Activated naive CD4-positive, alpha-beta T cell treated with anti-CD3 and anti-CD28 coated beads, Interleukin-2, amount 50 U/mL, for 72 hours (primary cell): ENCODE measurements at regions not wholly inside any gene's neighbourhood (a gene's known extent, or its start where the extent isn't known, plus 50 kb on each side); places are given as distances from the start of the nearest gene placed in this dataset.
A peak's percentile ranks its signal among the peaks of the same experiment; 100 is the strongest.

Experiments
- ATAC-seq, 2 donors: fragments of 150-1000 bp; cut with Tn5 transposase; 2 replicates each; pipeline ENCODE4 v1.10.0; 2021; ENCODE audit warnings: mild to moderate bottlenecking in 2 of 2, moderate library complexity in 2 of 2
- DNase-seq, 2 donors: peaks; one replicate each; pipeline ENCODE4 v3.0.0; 2021 to 2022; ENCODE audit warnings: low spot score in 2 of 2
- H3K27ac Mint-ChIP-seq, 2 donors: one replicate each; pipeline ENCODE4 v1.8.0; 2022; ENCODE audit warnings: mild to moderate bottlenecking in 2 of 2, mixed read lengths in 2 of 2
- H3K36me3 Mint-ChIP-seq, 2 donors: one replicate each; pipeline ENCODE4 v1.8.0; 2022; ENCODE audit warnings: mixed read lengths in 2 of 2
- H3K9me3 Mint-ChIP-seq, 2 donors: one replicate each; pipeline ENCODE4 v1.8.0; 2022; ENCODE audit warnings: mixed read lengths in 2 of 2

GRCh38 chr2:147491506-147491905 lies 353.3 kb upstream of the ACVR2A start:
- DNase-seq (no peak), ATAC-seq (no peak)
- H3K36me3 Mint-ChIP-seq = no peaks in the 10 kb centered on the region
- H3K9me3 Mint-ChIP-seq = peaks cover 0 to 10% of the 10 kb centered on the region in 2 donors
- H3K27ac Mint-ChIP-seq = no peak overlapping the region

- Mint-ChIP-seq H3K27ac (no peak overlapping the region), H3K9me3 (peaks cover 0 to 10% of the 10 kb centered on the region in 2 donors), H3K36me3 (no peaks in the 10 kb centered on the region)
- peak in 1 of 2 donors; percentile 70 for ATAC-seq
- no peak for DNase-seq
Measured at GRCh38 chr2:147490401-147491261, 354.2 kb upstream of the ACVR2A start.

GRCh38 chr2:147488472-147488871 lies 356.4 kb upstream of the ACVR2A start:
- no peak for ATAC-seq
- peaks cover 0 to 6% of the 10 kb centered on the region in 2 donors for H3K9me3 Mint-ChIP-seq
- H3K27ac Mint-ChIP-seq = no peak overlapping the region
- H3K36me3 Mint-ChIP-seq = no peaks in the 10 kb centered on the region
- DNase-seq = no peak

- H3K27ac Mint-ChIP-seq = no peak overlapping the region
- no peak for ATAC-seq
- no peak for DNase-seq
- H3K9me3 Mint-ChIP-seq = peaks cover 0 to 4% of the 10 kb centered on the region in 2 donors
- H3K36me3 Mint-ChIP-seq = no peaks in the 10 kb centered on the region
Measured at GRCh38 chr2:147487978-147488289, 356.9 kb upstream of the ACVR2A start.

GRCh38 chr2:147487286-147487977 lies 357.4 kb upstream of the ACVR2A start:
- no peaks in the 10 kb centered on the region for H3K36me3 Mint-ChIP-seq
- DNase-seq = no peak
- H3K9me3 Mint-ChIP-seq = peaks cover 0 to 4% of the 10 kb centered on the region in 2 donors
- H3K27ac Mint-ChIP-seq = no peak overlapping the region
- ATAC-seq = no peak

GRCh38 chr2:147485210-147485851 lies 359.5 kb upstream of the ACVR2A start:
- no peak overlapping the region for H3K27ac Mint-ChIP-seq
- DNase-seq = no peak
- no peaks in the 10 kb centered on the region for H3K9me3 Mint-ChIP-seq
- no peaks in the 10 kb centered on the region for H3K36me3 Mint-ChIP-seq
- ATAC-seq = no peak

- Mint-ChIP-seq H3K27ac (no peak overlapping the region), H3K36me3 (no peaks in the 10 kb centered on the region), H3K9me3 (no peaks in the 10 kb centered on the region)
- ATAC-seq (no peak), DNase-seq (no peak)
Measured at GRCh38 chr2:147483911-147484310, 360.9 kb upstream of the ACVR2A start.

- Mint-ChIP-seq H3K36me3 (no peaks in the 10 kb centered on the region), H3K9me3 (no peaks in the 10 kb centered on the region), H3K27ac (no peak overlapping the region)
- DNase-seq = no peak
- ATAC-seq = no peak
Measured at GRCh38 chr2:147482916-147483669, 361.7 kb upstream of the ACVR2A start.

- H3K27ac Mint-ChIP-seq = no peak overlapping the region
- DNase-seq (no peak), ATAC-seq (peak in 1 of 2 donors; percentile 34)
- H3K9me3 Mint-ChIP-seq = no peaks in the 10 kb centered on the region
- no peaks in the 10 kb centered on the region for H3K36me3 Mint-ChIP-seq
Measured at GRCh38 chr2:147482111-147482895, 362.5 kb upstream of the ACVR2A start.

GRCh38 chr2:147479358-147479757 lies 365.5 kb upstream of the ACVR2A start:
- no peak for ATAC-seq
- H3K27ac Mint-ChIP-seq = no peak overlapping the region
- H3K9me3 Mint-ChIP-seq = peaks cover 0 to 4% of the 10 kb centered on the region in 2 donors

GRCh38 chr2:147473075-147473474 lies 371.8 kb upstream of the ACVR2A start:
- Mint-ChIP-seq H3K36me3 (no peaks in the 10 kb centered on the region), H3K27ac (no peak overlapping the region), H3K9me3 (peaks cover 3 to 4% of the 10 kb centered on the region in 2 donors)
- ATAC-seq (no peak), DNase-seq (no peak)

More at GRCh38 chr2:147479358-147479757, 365.5 kb upstream of the ACVR2A start:
- no peaks in the 10 kb centered on the region for H3K36me3 Mint-ChIP-seq
- no peak for DNase-seq

GRCh38 chr2:147471126-147471525 lies 373.7 kb upstream of the ACVR2A start:
- no peak overlapping the region for H3K27ac Mint-ChIP-seq
- ATAC-seq (no peak), DNase-seq (no peak)
- H3K9me3 Mint-ChIP-seq = peaks cover 0 to 3% of the 10 kb centered on the region in 2 donors
- H3K36me3 Mint-ChIP-seq = no peaks in the 10 kb centered on the region

- ATAC-seq (no peak), DNase-seq (no peak)
- Mint-ChIP-seq H3K36me3 (no peaks in the 10 kb centered on the region), H3K9me3 (peaks cover 0 to 3% of the 10 kb centered on the region in 2 donors), H3K27ac (peak overlapping the region in 1 of 2 donors; percentile 75)
Measured at GRCh38 chr2:147469471-147469870, 375.4 kb upstream of the ACVR2A start.

GRCh38 chr2:147468963-147469362 lies 375.9 kb upstream of the ACVR2A start:
- ATAC-seq (no peak), DNase-seq (no peak)
- Mint-ChIP-seq H3K36me3 (no peaks in the 10 kb centered on the region), H3K9me3 (peaks cover 0 to 3% of the 10 kb centered on the region in 2 donors), H3K27ac (peak overlapping the region in 1 of 2 donors; percentile 75)

GRCh38 chr2:147468349-147468748 lies 376.5 kb upstream of the ACVR2A start:
- peaks cover 0 to 3% of the 10 kb centered on the region in 2 donors for H3K9me3 Mint-ChIP-seq
- ATAC-seq = no peak
- no peak overlapping the region for H3K27ac Mint-ChIP-seq
- no peaks in the 10 kb centered on the region for H3K36me3 Mint-ChIP-seq
- no peak for DNase-seq

- DNase-seq (no peak), ATAC-seq (no peak)
- Mint-ChIP-seq H3K27ac (no peak overlapping the region), H3K9me3 (peaks cover 0 to 3% of the 10 kb centered on the region in 2 donors), H3K36me3 (no peaks in the 10 kb centered on the region)
Measured at GRCh38 chr2:147467441-147467840, 377.4 kb upstream of the ACVR2A start.
